ENCODE measurements at regions not wholly inside any gene's neighbourhood (a gene's known extent, or its start where the extent isn't known, plus 50 kb on each side); places are given as distances from the start of the nearest gene placed in this dataset.

DNA sequence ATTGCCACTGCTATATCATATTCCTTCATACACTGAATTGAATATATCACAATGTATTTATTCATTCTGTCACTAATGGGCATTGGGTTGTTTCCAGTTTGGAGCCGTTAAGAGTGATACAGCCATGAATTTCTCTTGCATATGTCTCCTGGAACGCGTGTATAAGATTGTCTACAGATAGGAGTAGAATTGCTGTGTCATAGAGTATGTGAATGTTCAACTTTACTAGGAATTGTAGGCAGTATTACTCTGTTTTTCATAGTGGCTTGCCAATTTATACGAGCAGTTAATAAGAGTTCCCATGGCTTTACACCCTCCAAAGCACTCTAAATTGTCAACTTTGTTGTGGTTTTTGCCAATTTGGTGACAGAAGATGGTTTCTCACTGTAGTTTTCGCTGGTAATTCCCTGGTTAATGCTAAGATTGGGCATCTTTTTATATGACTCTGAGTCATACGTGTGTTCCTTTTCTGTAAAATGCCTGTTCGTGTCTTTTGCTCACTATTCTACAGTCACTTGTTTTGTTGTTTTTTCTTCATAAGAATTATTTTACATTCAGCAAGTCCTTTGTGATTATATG lies 136.1 kb upstream of the LIPC start:
- TF ChIP-seq, protein P1, sequence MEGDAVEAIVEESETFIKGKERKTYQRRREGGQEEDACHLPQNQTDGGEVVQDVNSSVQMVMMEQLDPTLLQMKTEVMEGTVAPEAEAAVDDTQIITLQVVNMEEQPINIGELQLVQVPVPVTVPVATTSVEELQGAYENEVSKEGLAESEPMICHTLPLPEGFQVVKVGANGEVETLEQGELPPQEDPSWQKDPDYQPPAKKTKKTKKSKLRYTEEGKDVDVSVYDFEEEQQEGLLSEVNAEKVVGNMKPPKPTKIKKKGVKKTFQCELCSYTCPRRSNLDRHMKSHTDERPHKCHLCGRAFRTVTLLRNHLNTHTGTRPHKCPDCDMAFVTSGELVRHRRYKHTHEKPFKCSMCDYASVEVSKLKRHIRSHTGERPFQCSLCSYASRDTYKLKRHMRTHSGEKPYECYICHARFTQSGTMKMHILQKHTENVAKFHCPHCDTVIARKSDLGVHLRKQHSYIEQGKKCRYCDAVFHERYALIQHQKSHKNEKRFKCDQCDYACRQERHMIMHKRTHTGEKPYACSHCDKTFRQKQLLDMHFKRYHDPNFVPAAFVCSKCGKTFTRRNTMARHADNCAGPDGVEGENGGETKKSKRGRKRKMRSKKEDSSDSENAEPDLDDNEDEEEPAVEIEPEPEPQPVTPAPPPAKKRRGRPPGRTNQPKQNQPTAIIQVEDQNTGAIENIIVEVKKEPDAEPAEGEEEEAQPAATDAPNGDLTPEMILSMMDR (IDR thresholded peaks at IDR 0.05), result no peak
- no peak for TF ChIP-seq POLR2A (IDR thresholded peaks at IDR 0.05)
